ENCODE measurements at regions not wholly inside any gene's neighbourhood (a gene's known extent, or its start where the extent isn't known, plus 50 kb on each side); places are given as distances from the start of the nearest gene placed in this dataset.

GRCh38 chrX:139200793-139201192 lies 329.7 kb upstream of the F9 start:
- Mint-ChIP-seq H3K4me3 (no peak overlapping the region), H3K27me3 (peaks cover 47% of the 10 kb centered on the region), H3K4me1 (no peaks in the 10 kb centered on the region), H3K27ac (no peak overlapping the region), H3K36me3 (peaks cover 2% of the 10 kb centered on the region), H3K9me3 (ENCODE audit: low read depth) (no peaks in the 10 kb centered on the region)
- ATAC-seq (no peak), DNase-seq (no peak)
- CTCF ChIA-PET: no interaction called here

GRCh38 chrX:139200346-139200745 lies 330.2 kb upstream of the F9 start:
- no peaks in the 10 kb centered on the region for H3K9me3 Mint-ChIP-seq (ENCODE audit: low read depth)
- H3K4me1 Mint-ChIP-seq: no peaks in the 10 kb centered on the region
- ATAC-seq (no peak), DNase-seq (no peak)
- CTCF ChIA-PET: no interaction called here
- H3K27ac Mint-ChIP-seq: no peak overlapping the region
- H3K27me3 Mint-ChIP-seq: peaks cover 44% of the 10 kb centered on the region
- H3K36me3 Mint-ChIP-seq: no peaks in the 10 kb centered on the region
- H3K4me3 Mint-ChIP-seq: no peak overlapping the region

- Mint-ChIP-seq H3K27me3 (peaks cover 46% of the 10 kb centered on the region), H3K4me3 (no peak overlapping the region)
- no peak for ATAC-seq
Measured at GRCh38 chrX:139199933-139200332, 330.6 kb upstream of the F9 start.

GRCh38 chrX:139198936-139199335 lies 331.6 kb upstream of the F9 start:
- Mint-ChIP-seq H3K4me1 (no peaks in the 10 kb centered on the region), H3K9me3 (ENCODE audit: low read depth) (no peaks in the 10 kb centered on the region), H3K4me3 (no peak overlapping the region), H3K27me3 (peaks cover 48% of the 10 kb centered on the region), H3K36me3 (no peaks in the 10 kb centered on the region), H3K27ac (no peak overlapping the region)
- no peak for ATAC-seq
- no peak for DNase-seq
- CTCF ChIA-PET: no interaction called here

More at GRCh38 chrX:139199933-139200332, 330.6 kb upstream of the F9 start:
- CTCF ChIA-PET: no interaction called here
- no peaks in the 10 kb centered on the region for H3K4me1 Mint-ChIP-seq
- DNase-seq: no peak
- no peaks in the 10 kb centered on the region for H3K36me3 Mint-ChIP-seq
- no peak overlapping the region for H3K27ac Mint-ChIP-seq
- no peaks in the 10 kb centered on the region for H3K9me3 Mint-ChIP-seq (ENCODE audit: low read depth)

- CTCF ChIA-PET: no interaction called here
- ATAC-seq: no peak
- no peaks in the 10 kb centered on the region for H3K4me1 Mint-ChIP-seq
- no peaks in the 10 kb centered on the region for H3K9me3 Mint-ChIP-seq (ENCODE audit: low read depth)
- H3K4me3 Mint-ChIP-seq: no peak overlapping the region
- peaks cover 34% of the 10 kb centered on the region for H3K27me3 Mint-ChIP-seq
- no peaks in the 10 kb centered on the region for H3K36me3 Mint-ChIP-seq
- no peak for DNase-seq
- no peak overlapping the region for H3K27ac Mint-ChIP-seq
Measured at GRCh38 chrX:139196890-139197289, 333.6 kb upstream of the F9 start.

- Mint-ChIP-seq H3K4me3 (no peak overlapping the region), H3K36me3 (no peaks in the 10 kb centered on the region), H3K4me1 (no peaks in the 10 kb centered on the region), H3K9me3 (ENCODE audit: low read depth) (no peaks in the 10 kb centered on the region), H3K27ac (no peak overlapping the region), H3K27me3 (peaks cover 27% of the 10 kb centered on the region)
- ATAC-seq: no peak
- CTCF ChIA-PET: no interaction called here
- DNase-seq: no peak
Measured at GRCh38 chrX:139194571-139195280, 335.8 kb upstream of the F9 start.

GRCh38 chrX:139192386-139192961 lies 338.1 kb upstream of the F9 start:
- Mint-ChIP-seq H3K36me3 (no peaks in the 10 kb centered on the region), H3K4me3 (no peak overlapping the region), H3K4me1 (no peaks in the 10 kb centered on the region), H3K27me3 (peaks cover 23% of the 10 kb centered on the region), H3K27ac (no peak overlapping the region), H3K9me3 (ENCODE audit: low read depth) (no peaks in the 10 kb centered on the region)
- ATAC-seq (no peak), DNase-seq (no peak)
- CTCF ChIA-PET: no interaction called here

GRCh38 chrX:139191746-139192385 lies 338.7 kb upstream of the F9 start:
- no peak for DNase-seq
- peaks cover 23% of the 10 kb centered on the region for H3K27me3 Mint-ChIP-seq
- H3K9me3 Mint-ChIP-seq (ENCODE audit: low read depth): no peaks in the 10 kb centered on the region
- no peak for ATAC-seq
- H3K36me3 Mint-ChIP-seq: no peaks in the 10 kb centered on the region
- no peak overlapping the region for H3K27ac Mint-ChIP-seq
- CTCF ChIA-PET: no interaction called here
- no peaks in the 10 kb centered on the region for H3K4me1 Mint-ChIP-seq
- H3K4me3 Mint-ChIP-seq: no peak overlapping the region

GRCh38 chrX:139191286-139191685 lies 339.3 kb upstream of the F9 start:
- Mint-ChIP-seq H3K4me3 (no peak overlapping the region), H3K4me1 (no peaks in the 10 kb centered on the region), H3K27ac (no peak overlapping the region), H3K27me3 (peaks cover 21% of the 10 kb centered on the region), H3K9me3 (ENCODE audit: low read depth) (no peaks in the 10 kb centered on the region), H3K36me3 (no peaks in the 10 kb centered on the region)
- no peak for ATAC-seq
- CTCF ChIA-PET: no interaction called here
- no peak for DNase-seq

GRCh38 chrX:139187738-139188137 lies 342.8 kb upstream of the F9 start:
- ATAC-seq (no peak), DNase-seq (no peak)
- H3K4me1 Mint-ChIP-seq: no peaks in the 10 kb centered on the region
- CTCF ChIA-PET: no interaction called here
- H3K27ac Mint-ChIP-seq: no peak overlapping the region
- H3K9me3 Mint-ChIP-seq (ENCODE audit: low read depth): no peaks in the 10 kb centered on the region
- H3K4me3 Mint-ChIP-seq: no peak overlapping the region
- no peaks in the 10 kb centered on the region for H3K36me3 Mint-ChIP-seq
- no peaks in the 10 kb centered on the region for H3K27me3 Mint-ChIP-seq

- DNase-seq (no peak), ATAC-seq (no peak)
- no peak overlapping the region for H3K4me3 Mint-ChIP-seq
- H3K4me1 Mint-ChIP-seq: no peaks in the 10 kb centered on the region
- CTCF ChIA-PET: no interaction called here
- H3K36me3 Mint-ChIP-seq: no peaks in the 10 kb centered on the region
- no peaks in the 10 kb centered on the region for H3K27me3 Mint-ChIP-seq
- no peaks in the 10 kb centered on the region for H3K9me3 Mint-ChIP-seq (ENCODE audit: low read depth)
- H3K27ac Mint-ChIP-seq: no peak overlapping the region
Measured at GRCh38 chrX:139186991-139187390, 343.5 kb upstream of the F9 start.

- H3K9me3 Mint-ChIP-seq (ENCODE audit: low read depth): no peaks in the 10 kb centered on the region
- no peak for ATAC-seq
- no peak for DNase-seq
- no peak overlapping the region for H3K27ac Mint-ChIP-seq
- no peaks in the 10 kb centered on the region for H3K4me1 Mint-ChIP-seq
- H3K27me3 Mint-ChIP-seq: no peaks in the 10 kb centered on the region
- H3K36me3 Mint-ChIP-seq: no peaks in the 10 kb centered on the region
- H3K4me3 Mint-ChIP-seq: no peak overlapping the region
- CTCF ChIA-PET: no interaction called here
Measured at GRCh38 chrX:139179592-139179991, 350.9 kb upstream of the F9 start.

- Mint-ChIP-seq H3K27ac (no peak overlapping the region), H3K9me3 (ENCODE audit: low read depth) (no peaks in the 10 kb centered on the region), H3K4me3 (no peak overlapping the region), H3K36me3 (no peaks in the 10 kb centered on the region), H3K27me3 (no peaks in the 10 kb centered on the region), H3K4me1 (no peaks in the 10 kb centered on the region)
- CTCF ChIA-PET: no interaction called here
- no peak for DNase-seq
- ATAC-seq: no peak
Measured at GRCh38 chrX:139178980-139179379, 351.6 kb upstream of the F9 start.

GRCh38 chrX:139172731-139173130 lies 357.8 kb upstream of the F9 start:
- Mint-ChIP-seq H3K27me3 (no peaks in the 10 kb centered on the region), H3K4me1 (no peaks in the 10 kb centered on the region), H3K27ac (no peak overlapping the region), H3K9me3 (ENCODE audit: low read depth) (no peaks in the 10 kb centered on the region), H3K36me3 (no peaks in the 10 kb centered on the region), H3K4me3 (no peak overlapping the region)
- DNase-seq (no peak), ATAC-seq (no peak)
- CTCF ChIA-PET: no interaction called here

Measured in activated CD8-positive, alpha-beta memory T cell treated with anti-CD3 and anti-CD28 coated beads, Interleukin-2, amount 10 ng/mL, durations not matched to agents 7 days and 5 days (primary cell).